GM10266 (cell line): ENCODE measurements at regions not wholly inside any gene's neighbourhood (a gene's known extent, or its start where the extent isn't known, plus 50 kb on each side); places are given as distances from the start of the nearest gene placed in this dataset.

Experiments
- DNase-seq: peaks from one replicate; pipeline ENCODE4 v3.0.0; 2012; ENCODE audit errors: extremely low spot score
- TF ChIP-seq, protein P1 (sequence below): IDR thresholded peaks from 2 replicates; pipeline ENCODE4 v1.5.1; 2012; ENCODE audit warnings: mild to moderate bottlenecking, low read depth; ENCODE audit not compliant: control insufficient read depth, insufficient read depth; ENCODE audit errors: missing control alignments

DNA sequence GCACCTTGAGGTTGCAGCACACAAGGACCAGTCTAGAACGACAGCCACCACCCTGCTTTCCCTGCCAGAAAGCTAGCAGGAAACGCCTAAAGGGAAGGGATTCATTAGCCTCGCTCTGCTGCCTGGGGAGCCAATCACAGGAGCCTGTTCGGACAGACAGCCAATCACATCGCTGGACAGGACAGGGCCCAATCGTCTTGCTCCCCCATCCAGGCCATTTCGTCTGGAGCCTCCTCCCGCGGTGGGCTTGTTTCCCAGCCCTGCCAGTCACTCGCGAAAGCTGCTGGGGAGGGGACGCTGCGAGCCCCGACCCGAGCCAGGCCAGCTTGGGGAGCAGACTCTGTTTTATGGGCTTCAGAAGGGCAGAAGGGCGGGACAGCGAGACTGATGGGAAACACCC is 79.8 kb upstream of the NCAM1 start:
- TF ChIP-seq, protein P1, sequence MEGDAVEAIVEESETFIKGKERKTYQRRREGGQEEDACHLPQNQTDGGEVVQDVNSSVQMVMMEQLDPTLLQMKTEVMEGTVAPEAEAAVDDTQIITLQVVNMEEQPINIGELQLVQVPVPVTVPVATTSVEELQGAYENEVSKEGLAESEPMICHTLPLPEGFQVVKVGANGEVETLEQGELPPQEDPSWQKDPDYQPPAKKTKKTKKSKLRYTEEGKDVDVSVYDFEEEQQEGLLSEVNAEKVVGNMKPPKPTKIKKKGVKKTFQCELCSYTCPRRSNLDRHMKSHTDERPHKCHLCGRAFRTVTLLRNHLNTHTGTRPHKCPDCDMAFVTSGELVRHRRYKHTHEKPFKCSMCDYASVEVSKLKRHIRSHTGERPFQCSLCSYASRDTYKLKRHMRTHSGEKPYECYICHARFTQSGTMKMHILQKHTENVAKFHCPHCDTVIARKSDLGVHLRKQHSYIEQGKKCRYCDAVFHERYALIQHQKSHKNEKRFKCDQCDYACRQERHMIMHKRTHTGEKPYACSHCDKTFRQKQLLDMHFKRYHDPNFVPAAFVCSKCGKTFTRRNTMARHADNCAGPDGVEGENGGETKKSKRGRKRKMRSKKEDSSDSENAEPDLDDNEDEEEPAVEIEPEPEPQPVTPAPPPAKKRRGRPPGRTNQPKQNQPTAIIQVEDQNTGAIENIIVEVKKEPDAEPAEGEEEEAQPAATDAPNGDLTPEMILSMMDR, result no peak
- DNase-seq, result no peak

DNA sequence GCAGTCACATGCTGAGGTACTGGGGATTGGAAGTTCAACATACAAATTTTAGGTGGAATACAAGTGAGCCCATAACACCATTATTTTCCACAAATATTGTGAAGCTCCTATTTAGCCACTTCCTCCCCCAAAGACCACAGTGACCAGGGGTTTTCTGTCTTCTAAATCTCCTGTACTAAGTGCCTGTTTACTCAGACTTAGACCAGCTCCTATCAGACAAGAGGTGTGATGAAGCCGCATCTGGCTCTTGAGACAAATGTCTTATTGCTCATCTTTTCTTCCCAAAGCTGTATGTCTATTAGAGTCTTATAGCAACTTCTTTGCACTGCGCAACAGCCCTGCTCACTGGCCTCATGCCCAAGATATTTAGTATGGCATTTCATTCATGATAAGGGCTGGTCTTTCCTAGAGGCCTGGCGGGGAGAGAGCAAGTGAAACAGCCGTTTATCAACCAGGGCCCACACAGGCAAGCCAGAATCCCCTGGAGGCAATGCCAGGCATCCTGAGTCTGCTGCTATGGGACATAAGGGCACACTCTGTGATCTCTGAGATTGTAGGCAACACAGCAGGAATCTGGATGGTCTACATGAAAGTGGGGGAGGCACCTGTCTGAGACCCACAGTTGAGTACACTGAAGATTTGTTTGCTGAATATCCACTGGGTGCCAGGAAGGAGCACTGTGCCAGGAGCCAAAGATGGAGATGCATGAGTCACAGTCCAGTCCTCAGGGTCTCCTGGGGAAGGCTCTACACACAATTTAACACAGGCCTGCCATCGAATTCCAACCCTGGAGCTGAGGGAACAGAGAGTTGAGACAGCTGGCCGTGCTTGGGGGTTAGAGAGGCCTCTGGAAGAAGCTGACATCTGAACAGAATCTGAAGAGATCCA is 78.5 kb upstream of the NCAM1 start:
- DNase-seq, result no peak
- TF ChIP-seq, protein P1, result no peak

DNA sequence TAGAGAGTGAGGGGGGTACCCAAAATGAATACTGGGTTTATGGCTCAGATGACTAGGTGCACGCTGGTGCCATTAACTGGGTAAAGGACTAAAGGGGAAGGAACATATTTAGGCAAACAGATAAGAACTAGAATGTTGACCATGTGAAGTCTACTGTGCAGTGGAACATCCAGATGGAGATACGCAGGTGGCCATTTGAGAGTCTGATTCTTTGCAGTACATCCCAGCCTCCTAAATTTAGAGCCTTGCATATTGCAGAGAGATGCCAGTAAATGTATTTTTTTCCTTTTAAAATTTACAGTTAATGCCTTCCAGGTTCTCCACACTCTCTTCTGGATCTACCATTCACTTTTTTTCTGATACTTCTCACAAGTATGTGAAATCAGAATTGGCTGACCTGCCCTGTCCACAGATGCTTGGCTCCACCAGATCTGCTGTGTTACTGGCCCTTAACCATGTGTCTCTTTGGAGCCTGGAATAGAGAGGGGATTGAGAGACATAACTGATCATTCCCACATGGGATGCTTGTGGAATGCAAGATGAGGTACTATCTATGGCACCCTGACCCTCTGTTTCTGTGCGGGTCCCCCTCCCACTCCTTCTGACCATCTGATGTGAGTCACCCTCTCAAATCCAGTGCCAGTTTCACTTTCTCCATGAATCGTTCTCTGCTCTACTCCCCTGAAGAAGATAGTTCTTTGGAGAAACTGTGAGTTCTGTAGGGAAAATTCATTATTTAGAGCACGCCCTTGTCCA is 77.0 kb upstream of the NCAM1 start:
- TF ChIP-seq, protein P1, result no peak
- no peak for DNase-seq

DNA sequence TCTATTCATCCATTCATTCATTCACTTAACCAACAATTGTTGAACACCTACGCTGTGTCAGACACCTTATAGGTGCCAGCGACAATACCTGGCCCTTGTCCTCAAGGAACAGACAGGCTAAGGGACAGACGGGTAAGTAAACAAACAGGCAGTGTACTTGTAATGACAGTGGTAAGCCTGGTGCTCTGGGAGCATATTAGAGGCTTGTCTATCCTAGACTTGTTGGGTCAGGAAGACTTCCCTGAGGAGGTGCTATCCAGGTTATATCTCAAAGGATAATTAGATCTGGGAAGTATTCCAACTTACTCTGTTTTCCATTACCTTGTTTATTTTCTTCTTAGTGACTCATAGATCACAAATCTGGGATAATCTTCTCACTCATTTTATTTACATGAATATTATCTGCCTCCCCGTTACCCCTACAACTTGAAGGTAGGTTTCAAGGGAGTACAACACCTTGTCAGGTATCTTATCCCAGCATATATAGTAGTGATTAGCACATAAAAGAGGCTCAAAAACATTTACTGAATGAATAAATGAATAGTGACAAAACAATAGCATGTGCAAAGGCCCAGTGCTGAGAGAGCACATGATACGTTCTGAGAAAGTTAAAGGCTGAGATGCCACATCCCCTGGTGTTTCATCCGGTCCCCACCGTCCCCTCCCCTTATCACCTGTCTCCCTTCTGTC is 75.3 kb upstream of the NCAM1 start:
- DNase-seq, result no peak
- TF ChIP-seq, protein P1, result no peak

DNA sequence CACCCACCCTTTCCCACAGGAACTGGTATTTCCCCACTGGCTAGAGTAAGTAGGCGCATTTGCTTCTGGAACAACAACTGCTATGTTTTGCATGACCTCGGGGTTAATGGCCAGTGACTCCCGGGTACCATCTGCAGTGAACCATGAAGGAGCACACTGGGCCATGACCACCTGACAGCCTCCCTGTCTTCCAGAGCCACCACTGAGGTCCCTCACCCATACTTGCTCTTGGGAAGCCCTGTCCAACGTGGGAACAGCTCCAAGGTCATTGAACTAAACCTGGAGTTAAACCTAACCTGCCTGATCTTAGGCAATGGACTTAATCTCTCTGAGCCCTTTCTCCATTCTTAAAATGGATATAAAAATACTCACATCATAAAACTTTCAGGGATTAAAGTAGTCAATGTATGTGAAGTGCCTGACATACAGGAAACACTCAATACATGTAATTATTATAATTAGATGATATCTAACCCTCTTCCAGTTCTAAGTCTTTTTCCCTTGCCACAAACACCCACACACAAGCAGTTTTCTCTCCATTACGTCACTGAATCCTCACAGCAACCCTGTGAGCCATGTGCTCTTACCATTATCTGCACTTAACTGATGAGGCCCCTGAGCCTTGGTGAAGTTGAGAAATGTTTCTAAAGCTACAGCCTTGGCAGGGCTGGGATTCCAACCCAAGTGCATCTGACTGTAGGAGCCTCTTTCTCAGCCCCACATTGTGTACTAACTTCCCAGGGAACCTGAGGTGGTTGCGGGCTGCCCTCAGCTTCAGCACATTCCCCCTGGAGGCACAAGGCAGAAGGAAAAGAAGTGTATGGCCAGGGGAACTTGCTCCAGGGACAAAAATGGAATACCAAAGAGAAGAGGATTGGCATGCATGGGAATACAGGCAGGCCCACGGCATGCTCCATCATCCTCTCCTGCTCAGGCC is 74.5 kb upstream of the NCAM1 start:
- TF ChIP-seq, protein P1, result no peak
- DNase-seq, result no peak

DNA sequence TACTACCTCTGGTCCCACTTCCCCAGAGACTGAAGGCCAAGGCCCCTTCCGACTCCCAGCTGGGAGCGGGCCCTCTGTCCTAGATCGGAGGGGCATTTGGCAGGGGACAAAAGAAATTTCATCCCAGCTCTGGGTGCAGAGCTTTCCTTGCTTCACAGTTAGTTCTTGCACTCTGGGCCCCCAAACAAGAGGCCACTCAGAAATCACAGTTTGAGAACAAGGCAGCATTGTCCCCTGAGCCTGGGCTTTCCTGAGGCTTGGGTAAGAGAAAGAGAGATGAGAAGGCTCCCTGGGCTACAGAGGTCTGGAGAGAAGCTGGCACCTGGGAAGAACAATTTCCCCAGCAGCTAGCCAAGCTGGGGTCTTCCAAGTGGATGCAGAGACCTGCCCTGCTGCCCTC is 71.8 kb upstream of the NCAM1 start:
- TF ChIP-seq, protein P1, result no peak
- DNase-seq, result no peak
